ENCODE measurements at regions not wholly inside any gene's neighbourhood (a gene's known extent, or its start where the extent isn't known, plus 50 kb on each side); places are given as distances from the start of the nearest gene placed in this dataset.

DNA sequence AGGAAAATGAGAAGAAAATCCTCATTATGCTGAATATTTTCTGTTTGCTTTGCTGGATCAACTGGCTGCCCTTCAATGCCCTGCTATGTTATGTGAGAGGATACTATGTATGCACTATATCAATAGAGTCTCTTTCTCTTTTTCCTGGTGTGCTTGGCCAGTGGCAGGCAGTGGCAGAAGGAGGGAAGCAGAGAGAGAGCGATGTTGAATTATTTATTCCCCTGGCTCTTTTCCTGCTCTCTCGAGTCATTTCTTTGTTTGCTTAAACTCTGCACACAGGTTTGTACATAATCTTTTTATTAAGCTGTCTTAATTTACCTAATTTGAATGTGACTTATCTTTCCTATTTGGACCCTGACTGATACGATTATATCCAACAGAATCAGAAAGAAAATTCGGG lies 1727.3 kb downstream of the SUCLG1 start:
- TF ChIP-seq, protein P1, sequence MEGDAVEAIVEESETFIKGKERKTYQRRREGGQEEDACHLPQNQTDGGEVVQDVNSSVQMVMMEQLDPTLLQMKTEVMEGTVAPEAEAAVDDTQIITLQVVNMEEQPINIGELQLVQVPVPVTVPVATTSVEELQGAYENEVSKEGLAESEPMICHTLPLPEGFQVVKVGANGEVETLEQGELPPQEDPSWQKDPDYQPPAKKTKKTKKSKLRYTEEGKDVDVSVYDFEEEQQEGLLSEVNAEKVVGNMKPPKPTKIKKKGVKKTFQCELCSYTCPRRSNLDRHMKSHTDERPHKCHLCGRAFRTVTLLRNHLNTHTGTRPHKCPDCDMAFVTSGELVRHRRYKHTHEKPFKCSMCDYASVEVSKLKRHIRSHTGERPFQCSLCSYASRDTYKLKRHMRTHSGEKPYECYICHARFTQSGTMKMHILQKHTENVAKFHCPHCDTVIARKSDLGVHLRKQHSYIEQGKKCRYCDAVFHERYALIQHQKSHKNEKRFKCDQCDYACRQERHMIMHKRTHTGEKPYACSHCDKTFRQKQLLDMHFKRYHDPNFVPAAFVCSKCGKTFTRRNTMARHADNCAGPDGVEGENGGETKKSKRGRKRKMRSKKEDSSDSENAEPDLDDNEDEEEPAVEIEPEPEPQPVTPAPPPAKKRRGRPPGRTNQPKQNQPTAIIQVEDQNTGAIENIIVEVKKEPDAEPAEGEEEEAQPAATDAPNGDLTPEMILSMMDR (conservative IDR thresholded peaks at IDR 0.05; ENCODE audit: low read depth, low read length) = no peak
- no peak for TF ChIP-seq EZH2 (IDR thresholded peaks at IDR 0.05; ENCODE audit: borderline replicate concordance, low read depth, low read length, poor library complexity, severe bottlenecking)

Data from A673 (cell line).